Activated T-helper 17 cell treated with anti-CD3 and anti-CD28 coated beads, Interleukin-2, amount 50 U/mL, for 72 hours (primary cell): ENCODE measurements at regions not wholly inside any gene's neighbourhood (a gene's known extent, or its start where the extent isn't known, plus 50 kb on each side); places are given as distances from the start of the nearest gene placed in this dataset.
"Not testable (repeated sequence)": the region's sequence is repeated elsewhere in the genome, so short reads cannot be mapped to it uniquely, and the experiment has no call there.

Experiments
- ATAC-seq: fragments of 150-1000 bp; cut with Tn5 transposase; replicated peaks from 2 replicates; pipeline ENCODE4 v1.10.0; 2021; ENCODE audit warnings: mild to moderate bottlenecking, moderate library complexity
- H3K27ac Mint-ChIP-seq: one replicate; pipeline ENCODE4 v1.8.0; 2022; ENCODE audit warnings: mixed read lengths
- H3K27me3 Mint-ChIP-seq: one replicate; pipeline ENCODE4 v1.8.0; 2022; ENCODE audit warnings: mixed read lengths
- H3K36me3 Mint-ChIP-seq: one replicate; pipeline ENCODE4 v1.8.0; 2022; ENCODE audit warnings: low read depth, mild to moderate bottlenecking, mixed read lengths
- H3K4me1 Mint-ChIP-seq: one replicate; pipeline ENCODE4 v1.8.0; 2022; ENCODE audit warnings: mixed read lengths
- H3K4me3 Mint-ChIP-seq: one replicate; pipeline ENCODE4 v1.8.0; 2022; ENCODE audit warnings: mild to moderate bottlenecking, mixed read lengths
- H3K9me3 Mint-ChIP-seq: one replicate; pipeline ENCODE4 v1.8.0; 2022; ENCODE audit warnings: mixed read lengths

DNA sequence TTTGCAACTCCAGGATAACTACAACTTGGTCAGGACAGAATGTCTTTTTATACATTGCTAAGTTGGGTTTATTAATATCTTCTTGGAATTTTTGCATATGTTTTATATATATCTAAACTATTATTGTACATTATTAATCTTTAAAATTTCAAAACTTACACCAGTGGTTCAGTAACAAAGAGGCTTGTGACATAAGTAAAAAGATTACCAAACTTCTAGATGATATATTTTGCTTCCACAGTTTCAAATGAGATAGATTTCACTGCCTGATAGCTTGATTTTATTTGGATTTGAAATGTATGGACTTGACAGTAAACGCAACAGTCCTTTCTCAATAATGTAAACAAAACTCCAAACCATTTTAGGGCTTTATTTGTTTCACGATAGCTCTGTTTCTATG is 701.2 kb upstream of the IGFBP3 start:
- no peak overlapping the region for H3K4me3 Mint-ChIP-seq
- no peaks in the 10 kb centered on the region for H3K27me3 Mint-ChIP-seq
- no peaks in the 10 kb centered on the region for H3K4me1 Mint-ChIP-seq
- no peak overlapping the region for H3K27ac Mint-ChIP-seq
- no peaks in the 10 kb centered on the region for H3K36me3 Mint-ChIP-seq
- H3K9me3 Mint-ChIP-seq, result peaks cover 3% of the 10 kb centered on the region
- ATAC-seq, result no peak

DNA sequence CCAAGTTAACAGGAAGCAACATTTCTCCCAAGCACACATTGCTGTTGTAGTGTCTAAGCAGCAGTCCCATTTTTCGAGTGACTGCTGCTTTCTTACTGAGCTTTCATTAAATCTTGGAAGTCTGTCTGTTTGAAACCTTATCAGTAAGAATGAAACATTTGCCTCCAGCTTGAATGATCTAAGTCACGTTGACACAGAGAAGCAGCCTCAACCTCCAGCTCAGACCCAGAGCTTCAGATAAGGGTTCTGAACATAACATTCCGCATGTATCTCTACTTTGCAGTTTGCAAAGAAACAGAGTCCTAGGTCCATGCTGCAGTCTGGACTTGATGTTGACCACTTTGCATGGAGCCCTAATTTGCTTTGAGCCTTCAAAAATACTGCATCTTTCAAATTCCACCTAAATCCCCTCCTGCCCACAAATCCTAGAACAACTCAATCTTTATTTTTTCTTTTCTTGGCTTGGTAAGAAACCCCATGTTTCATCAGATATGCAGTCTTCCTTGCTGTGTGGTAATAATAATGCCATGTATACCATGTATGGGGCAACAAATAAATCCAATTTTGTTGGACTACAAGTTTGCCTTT is 698.7 kb upstream of the IGFBP3 start:
- no peaks in the 10 kb centered on the region for H3K4me1 Mint-ChIP-seq

DNA sequence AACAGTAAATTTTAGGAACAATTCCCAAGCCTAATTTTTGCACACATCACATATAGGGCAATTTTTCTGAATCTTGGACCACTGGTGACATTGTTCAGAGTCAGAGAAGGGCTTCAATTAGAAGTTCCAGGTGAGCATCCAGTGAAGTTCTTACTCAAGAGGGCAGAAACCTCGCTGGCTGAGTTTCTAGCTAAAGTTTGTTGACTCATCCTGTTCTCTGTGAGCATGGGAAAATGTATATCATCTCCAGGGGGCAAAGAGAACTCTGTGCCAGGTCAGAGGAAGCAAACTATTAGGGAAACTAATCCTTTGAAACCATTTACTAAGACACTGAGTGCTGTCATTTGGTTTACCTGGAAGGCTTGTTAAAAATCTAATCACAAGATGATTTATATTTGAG is 695.6 kb upstream of the IGFBP3 start:
- no peak for ATAC-seq
- Mint-ChIP-seq H3K36me3 (no peaks in the 10 kb centered on the region), H3K27ac (no peak overlapping the region), H3K4me1 (no peaks in the 10 kb centered on the region), H3K9me3 (no peaks in the 10 kb centered on the region), H3K4me3 (no peak overlapping the region), H3K27me3 (no peaks in the 10 kb centered on the region)

More for the DNA sequence above, 698.7 kb upstream of the IGFBP3 start:
- Mint-ChIP-seq H3K36me3 (no peaks in the 10 kb centered on the region), H3K9me3 (no peaks in the 10 kb centered on the region), H3K27me3 (no peaks in the 10 kb centered on the region), H3K27ac (no peak overlapping the region), H3K4me3 (no peak overlapping the region)
- ATAC-seq, result no peak

DNA sequence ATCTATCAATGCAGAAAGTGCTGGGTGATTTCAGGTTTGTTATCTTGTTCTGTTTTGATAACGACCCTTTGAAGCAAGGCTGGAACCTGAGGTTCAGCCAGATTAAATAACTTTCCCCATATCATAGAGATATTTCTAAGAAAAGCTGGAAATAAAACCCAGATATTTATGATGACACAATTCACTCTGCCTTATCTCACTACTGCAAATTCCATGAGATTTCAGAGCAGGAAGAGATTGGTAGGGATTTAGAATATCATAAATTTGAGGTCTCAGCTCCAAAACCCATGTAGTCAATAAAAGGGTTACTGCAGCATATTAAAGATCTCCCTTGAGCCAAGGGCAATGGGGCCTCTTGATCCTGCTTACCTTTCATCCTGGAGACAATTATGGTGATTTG is 692.5 kb upstream of the IGFBP3 start:
- ATAC-seq, result no peak

DNA sequence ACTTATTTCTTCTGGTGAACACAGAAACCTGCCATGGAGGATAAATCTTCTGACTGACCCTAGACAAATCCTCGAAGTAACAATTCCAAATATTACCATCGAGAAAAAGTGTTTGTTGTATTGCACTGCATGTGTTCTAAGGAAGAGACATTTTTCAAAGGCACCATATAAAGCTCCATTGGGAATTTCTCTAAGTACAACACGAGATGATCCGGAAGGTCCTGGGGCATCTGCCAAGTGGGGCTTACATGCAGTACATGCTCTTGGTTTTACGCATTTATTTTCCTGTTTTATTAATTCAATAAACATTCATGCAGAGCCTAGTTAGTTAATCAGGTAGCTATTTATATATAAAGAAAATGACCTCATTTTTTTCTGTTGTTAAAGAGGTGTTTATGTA is 692.0 kb upstream of the IGFBP3 start:
- Mint-ChIP-seq H3K27ac (no peak overlapping the region), H3K4me1 (no peaks in the 10 kb centered on the region), H3K27me3 (no peaks in the 10 kb centered on the region), H3K9me3 (peaks cover 8% of the 10 kb centered on the region), H3K36me3 (no peaks in the 10 kb centered on the region), H3K4me3 (no peak overlapping the region)
- no peak for ATAC-seq

More for the DNA sequence above, 692.5 kb upstream of the IGFBP3 start:
- Mint-ChIP-seq H3K4me1 (no peaks in the 10 kb centered on the region), H3K36me3 (no peaks in the 10 kb centered on the region), H3K4me3 (no peak overlapping the region), H3K27me3 (no peaks in the 10 kb centered on the region), H3K27ac (no peak overlapping the region), H3K9me3 (peaks cover 5% of the 10 kb centered on the region)

DNA sequence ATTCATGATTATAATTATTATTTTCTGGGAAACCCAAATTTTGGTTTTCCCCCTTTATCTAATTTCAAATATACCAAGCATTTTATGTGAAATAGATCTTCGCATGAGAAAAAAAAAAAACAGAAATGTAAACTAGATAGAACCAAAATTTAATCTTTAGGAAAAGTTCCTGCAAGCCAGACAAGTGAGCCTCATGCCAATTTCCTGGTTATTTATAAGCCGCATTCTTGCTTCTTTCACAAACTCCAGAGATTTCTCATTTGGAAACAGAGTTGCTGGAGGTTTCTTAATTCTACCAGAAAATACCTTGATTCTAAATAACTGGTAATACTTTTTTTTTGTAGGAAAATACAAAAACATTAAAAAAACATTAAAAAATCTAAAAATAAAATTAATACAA is 690.4 kb upstream of the IGFBP3 start:
- peaks cover 10% of the 10 kb centered on the region for H3K9me3 Mint-ChIP-seq
- no peaks in the 10 kb centered on the region for H3K4me1 Mint-ChIP-seq
- H3K36me3 Mint-ChIP-seq, result no peaks in the 10 kb centered on the region
- no peak overlapping the region for H3K4me3 Mint-ChIP-seq
- H3K27me3 Mint-ChIP-seq, result no peaks in the 10 kb centered on the region
- no peak overlapping the region for H3K27ac Mint-ChIP-seq
- ATAC-seq, result no peak

DNA sequence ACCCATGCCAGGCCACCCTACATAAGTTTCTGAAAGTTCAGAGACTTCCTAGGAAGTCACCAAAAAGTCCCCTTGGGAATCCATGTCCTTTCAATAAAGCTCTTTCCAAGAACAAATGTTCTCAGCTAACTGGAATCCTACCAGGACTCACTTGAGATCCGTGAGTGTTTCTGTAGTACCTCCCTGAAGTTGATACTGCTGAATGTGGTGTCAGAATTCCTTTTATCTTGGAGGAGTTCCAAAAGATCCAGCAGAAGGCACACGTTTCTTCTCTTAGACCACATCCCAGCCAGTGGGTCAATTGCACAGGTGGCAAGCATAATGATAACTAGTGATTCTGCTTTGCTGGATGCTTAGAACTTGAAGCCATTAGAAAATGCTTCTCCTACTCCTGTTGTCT is 689.7 kb upstream of the IGFBP3 start:
- H3K27ac Mint-ChIP-seq, result no peak overlapping the region
- no peak for ATAC-seq
- no peaks in the 10 kb centered on the region for H3K27me3 Mint-ChIP-seq
- no peaks in the 10 kb centered on the region for H3K4me1 Mint-ChIP-seq
- H3K36me3 Mint-ChIP-seq, result no peaks in the 10 kb centered on the region
- H3K9me3 Mint-ChIP-seq, result peaks cover 12% of the 10 kb centered on the region
- H3K4me3 Mint-ChIP-seq, result no peak overlapping the region

DNA sequence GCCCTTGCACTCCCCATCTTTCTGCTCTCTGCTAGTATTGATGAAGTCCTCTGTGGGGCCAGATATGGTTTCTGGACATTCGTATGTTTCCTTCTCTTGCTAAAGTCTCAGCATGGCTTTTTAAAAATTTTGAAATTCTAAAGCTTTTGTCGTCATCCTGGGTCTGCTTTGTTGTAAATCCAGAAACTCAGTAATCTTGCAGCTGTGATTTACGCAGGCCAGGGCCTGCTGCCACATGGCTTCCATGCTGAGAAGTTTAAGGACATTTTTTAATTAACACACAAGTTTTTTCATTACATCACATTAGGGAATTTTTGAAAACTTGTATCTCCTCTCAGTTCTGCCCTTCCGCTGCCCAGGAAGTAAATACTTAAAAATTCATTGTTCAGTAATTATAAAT is 686.1 kb upstream of the IGFBP3 start:
- H3K4me3 Mint-ChIP-seq, result no peak overlapping the region
- no peaks in the 10 kb centered on the region for H3K4me1 Mint-ChIP-seq
- H3K9me3 Mint-ChIP-seq, result peaks cover 12% of the 10 kb centered on the region
- H3K27ac Mint-ChIP-seq, result no peak overlapping the region
- no peaks in the 10 kb centered on the region for H3K27me3 Mint-ChIP-seq
- no peaks in the 10 kb centered on the region for H3K36me3 Mint-ChIP-seq
- no peak for ATAC-seq

DNA sequence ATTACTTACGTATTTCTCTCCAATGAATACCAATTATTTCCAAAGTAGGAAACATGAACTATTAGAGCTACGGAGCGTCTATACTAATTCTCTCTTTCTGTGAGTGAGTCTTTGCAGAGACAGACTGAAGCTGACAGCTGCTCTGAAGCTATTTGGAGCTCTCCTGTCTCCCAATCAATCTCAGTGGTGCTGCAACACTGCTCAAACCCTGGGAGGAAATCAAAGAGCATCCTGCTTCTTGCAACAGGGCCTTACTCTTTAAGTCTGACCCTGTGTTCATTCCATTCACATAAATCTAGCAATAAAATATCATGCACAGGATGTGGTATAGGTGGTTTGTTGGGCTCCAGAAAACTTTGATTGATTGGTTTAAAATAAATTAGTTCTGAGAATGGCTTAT is 685.7 kb upstream of the IGFBP3 start:
- no peak overlapping the region for H3K27ac Mint-ChIP-seq
- H3K4me1 Mint-ChIP-seq, result no peaks in the 10 kb centered on the region
- no peak for ATAC-seq
- no peaks in the 10 kb centered on the region for H3K27me3 Mint-ChIP-seq
- H3K9me3 Mint-ChIP-seq, result peaks cover 12% of the 10 kb centered on the region
- H3K36me3 Mint-ChIP-seq, result no peaks in the 10 kb centered on the region
- no peak overlapping the region for H3K4me3 Mint-ChIP-seq

DNA sequence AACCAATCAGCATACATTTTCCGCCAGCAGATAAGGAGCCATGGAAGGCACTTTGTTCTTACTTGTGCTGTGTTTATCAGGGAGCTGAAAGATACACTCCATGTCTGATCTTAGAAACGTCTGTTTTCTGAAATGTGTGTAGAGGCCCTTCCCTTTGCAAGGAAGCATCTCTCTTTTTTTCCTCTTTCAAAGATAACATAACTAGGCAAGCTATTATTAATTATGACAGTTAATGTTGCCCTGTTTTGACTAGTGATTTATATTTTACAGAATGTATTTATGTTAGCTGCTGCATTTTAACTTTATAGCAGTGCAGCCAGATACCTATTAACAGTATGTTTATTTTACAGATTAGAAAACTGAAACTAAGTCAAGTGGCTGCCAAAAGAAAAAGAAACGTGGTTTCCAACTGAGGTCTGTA is 683.2 kb upstream of the IGFBP3 start:
- no peak overlapping the region for H3K27ac Mint-ChIP-seq
- no peak for ATAC-seq
- no peak overlapping the region for H3K4me3 Mint-ChIP-seq
- H3K27me3 Mint-ChIP-seq, result no peaks in the 10 kb centered on the region
- no peaks in the 10 kb centered on the region for H3K4me1 Mint-ChIP-seq
- H3K9me3 Mint-ChIP-seq, result peaks cover 10% of the 10 kb centered on the region
- H3K36me3 Mint-ChIP-seq, result no peaks in the 10 kb centered on the region

DNA sequence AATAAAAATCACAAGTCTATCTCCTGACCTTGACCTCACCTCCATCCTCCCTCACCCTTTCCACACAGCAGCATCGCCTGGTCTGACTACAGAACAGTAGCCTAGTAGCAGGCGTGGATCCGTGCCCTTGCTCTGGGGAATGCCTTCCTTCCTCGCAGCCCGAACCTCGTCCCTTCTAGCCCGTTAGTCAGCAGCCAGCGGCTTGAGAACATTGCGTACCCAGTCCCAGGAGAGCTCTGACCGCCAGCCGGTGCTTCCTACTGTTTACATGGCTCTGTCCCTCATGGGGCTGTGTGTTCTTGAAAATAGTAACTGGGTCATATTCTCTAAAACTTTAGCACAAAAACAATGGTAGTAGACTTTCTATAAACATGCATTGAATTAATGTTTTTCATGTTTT is 682.7 kb upstream of the IGFBP3 start:
- Mint-ChIP-seq H3K27me3 (no peaks in the 10 kb centered on the region), H3K4me1 (no peaks in the 10 kb centered on the region), H3K36me3 (no peaks in the 10 kb centered on the region), H3K4me3 (no peak overlapping the region), H3K27ac (no peak overlapping the region), H3K9me3 (peaks cover 7% of the 10 kb centered on the region)
- ATAC-seq, result no peak

DNA sequence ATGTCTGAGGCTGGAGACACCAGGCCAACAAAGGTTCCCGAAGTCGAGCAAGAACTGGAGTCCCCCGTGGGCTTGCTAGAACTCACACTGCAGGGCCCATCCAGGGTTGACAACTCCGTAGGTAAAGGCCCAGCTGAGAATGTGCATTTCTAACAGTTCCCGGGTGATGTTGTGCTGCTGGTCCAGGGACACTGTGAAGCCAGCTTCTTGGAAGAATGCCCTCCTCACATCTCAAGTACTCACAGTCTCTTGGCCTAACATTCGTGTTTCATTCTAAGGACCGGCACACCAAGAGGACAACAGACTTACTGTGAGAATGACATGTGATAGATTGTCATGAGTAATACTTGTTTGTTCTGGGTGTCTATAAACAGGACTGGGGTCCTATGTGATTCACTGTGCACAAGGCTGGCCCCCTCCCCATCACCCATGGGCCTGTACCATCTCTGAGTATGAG is 682.3 kb upstream of the IGFBP3 start:
- Mint-ChIP-seq H3K4me3 (no peak overlapping the region), H3K9me3 (peaks cover 6% of the 10 kb centered on the region), H3K36me3 (no peaks in the 10 kb centered on the region), H3K4me1 (no peaks in the 10 kb centered on the region), H3K27ac (no peak overlapping the region), H3K27me3 (no peaks in the 10 kb centered on the region)
- ATAC-seq, result no peak

DNA sequence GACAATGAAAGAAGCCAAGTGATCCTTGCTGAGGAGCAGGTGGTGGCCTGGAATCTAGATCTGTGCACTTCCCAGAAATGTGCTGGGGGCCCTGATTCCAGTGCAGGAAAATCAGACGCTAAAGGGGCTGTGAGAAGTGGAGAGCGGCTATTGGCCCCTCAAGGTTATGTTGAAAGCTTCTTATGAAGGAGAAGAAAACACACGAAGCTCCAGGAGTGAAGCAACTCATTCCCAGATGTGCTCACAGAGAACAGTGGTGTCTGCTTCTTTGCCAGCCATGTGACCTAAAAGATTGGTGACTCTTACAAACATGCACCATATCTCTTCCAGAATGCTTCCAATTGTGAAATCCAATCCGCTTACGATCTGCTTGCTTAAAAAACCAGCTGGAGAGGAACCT is 679.3 kb upstream of the IGFBP3 start:
- no peak for ATAC-seq
- no peak overlapping the region for H3K27ac Mint-ChIP-seq
- no peaks in the 10 kb centered on the region for H3K27me3 Mint-ChIP-seq
- no peak overlapping the region for H3K4me3 Mint-ChIP-seq
- no peaks in the 10 kb centered on the region for H3K4me1 Mint-ChIP-seq
- no peaks in the 10 kb centered on the region for H3K36me3 Mint-ChIP-seq
- H3K9me3 Mint-ChIP-seq, result no peaks in the 10 kb centered on the region

DNA sequence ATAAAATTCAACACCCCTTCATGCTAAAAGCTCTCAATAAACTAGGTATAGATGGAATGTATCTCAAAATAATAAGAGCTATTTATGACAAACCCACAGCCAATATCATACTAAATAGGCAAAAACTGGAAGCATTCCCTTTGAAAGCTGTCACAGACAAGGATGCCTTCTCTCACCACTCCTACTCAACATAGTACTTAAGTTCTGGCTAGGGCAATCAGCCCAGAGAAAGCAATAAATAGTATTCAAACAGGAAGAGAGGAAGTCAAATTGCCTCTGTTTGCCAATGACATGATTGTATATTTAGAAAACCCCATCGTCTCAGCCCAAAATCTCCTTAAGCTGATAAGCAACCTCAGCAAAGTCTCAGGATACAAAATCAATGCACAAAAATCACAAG is 673.8 kb upstream of the IGFBP3 start:
- H3K36me3 Mint-ChIP-seq, ATAC-seq, H3K27me3 Mint-ChIP-seq, H3K4me3 Mint-ChIP-seq, H3K4me1 Mint-ChIP-seq, H3K27ac Mint-ChIP-seq: not testable (repeated sequence)
- H3K9me3 Mint-ChIP-seq, result peaks cover 11% of the 10 kb centered on the region

DNA sequence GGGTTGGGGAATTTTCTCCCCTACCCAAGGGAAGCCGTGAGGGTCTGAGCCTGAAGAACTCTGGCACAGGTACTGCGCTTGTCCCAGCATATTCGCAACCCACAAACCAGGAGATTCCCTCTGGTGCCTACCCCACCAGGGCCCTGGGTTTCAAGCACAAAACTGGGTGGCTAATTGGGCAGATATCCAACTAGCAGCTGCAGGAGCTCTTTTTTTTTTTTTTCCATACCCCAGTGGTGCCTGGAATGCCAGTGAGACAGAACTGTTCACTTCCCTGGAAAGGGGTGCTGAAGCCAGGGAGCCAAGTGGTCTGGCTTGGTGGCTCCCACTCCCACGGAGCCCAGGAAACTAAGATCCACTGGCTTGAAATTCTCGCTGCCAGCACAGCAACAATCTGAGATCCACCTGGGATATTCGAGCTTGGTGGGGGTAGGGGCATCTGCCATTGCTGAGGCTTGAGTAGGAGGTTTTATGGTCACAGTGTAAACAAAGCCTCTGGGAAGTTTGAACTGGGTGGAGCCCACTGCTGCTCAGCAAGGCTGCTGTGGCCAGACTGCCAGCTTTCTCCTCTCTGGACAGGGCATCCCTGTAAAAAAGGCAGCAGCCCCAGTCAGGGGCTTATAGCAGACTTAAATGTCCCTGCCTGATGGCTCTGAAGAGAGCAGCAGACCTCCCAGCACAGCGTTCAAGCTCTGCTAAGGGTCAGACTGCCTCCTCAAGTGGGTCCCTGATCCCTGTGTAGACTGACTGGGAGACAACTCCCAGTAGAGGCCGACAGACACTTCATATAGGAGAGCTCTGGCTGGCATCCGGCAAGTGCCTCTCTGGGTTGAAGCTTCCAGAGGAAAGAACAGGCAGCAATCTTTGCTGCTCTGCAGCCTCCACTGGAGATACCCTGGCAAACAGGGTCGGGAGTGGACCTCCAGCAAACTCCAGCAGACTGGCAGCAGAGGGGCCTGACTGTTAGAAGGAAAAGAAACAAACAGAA is 670.1 kb upstream of the IGFBP3 start:
- H3K36me3 Mint-ChIP-seq, H3K4me3 Mint-ChIP-seq, ATAC-seq, H3K27me3 Mint-ChIP-seq, H3K27ac Mint-ChIP-seq, H3K4me1 Mint-ChIP-seq: not testable (repeated sequence)
- peaks cover 14% of the 10 kb centered on the region for H3K9me3 Mint-ChIP-seq
